NB4 (cell line): ENCODE measurements at regions not wholly inside any gene's neighbourhood (a gene's known extent, or its start where the extent isn't known, plus 50 kb on each side); places are given as distances from the start of the nearest gene placed in this dataset.

Source experiments
- MYC ChIP-seq: IDR thresholded peaks from 2 replicates; pipeline ENCODE4 v1.6.1; 2011; ENCODE audit warnings: low read depth, low read length
- POLR2A ChIP-seq: IDR thresholded peaks from 2 replicates; pipeline ENCODE4 v1.6.1; 2011; ENCODE audit warnings: mild to moderate bottlenecking; ENCODE audit not compliant: insufficient read length; ENCODE audit errors: extremely low read depth
- TF ChIP-seq, protein P1 (sequence below): IDR thresholded peaks from one replicate; pipeline ENCODE4 v1.5.1; 2012; ENCODE audit warnings: low read depth, low read length
- TF ChIP-seq, protein P2 (sequence below): IDR thresholded peaks from 2 replicates; pipeline ENCODE4 v1.6.1; 2011; ENCODE audit warnings: low read depth, low read length

DNA sequence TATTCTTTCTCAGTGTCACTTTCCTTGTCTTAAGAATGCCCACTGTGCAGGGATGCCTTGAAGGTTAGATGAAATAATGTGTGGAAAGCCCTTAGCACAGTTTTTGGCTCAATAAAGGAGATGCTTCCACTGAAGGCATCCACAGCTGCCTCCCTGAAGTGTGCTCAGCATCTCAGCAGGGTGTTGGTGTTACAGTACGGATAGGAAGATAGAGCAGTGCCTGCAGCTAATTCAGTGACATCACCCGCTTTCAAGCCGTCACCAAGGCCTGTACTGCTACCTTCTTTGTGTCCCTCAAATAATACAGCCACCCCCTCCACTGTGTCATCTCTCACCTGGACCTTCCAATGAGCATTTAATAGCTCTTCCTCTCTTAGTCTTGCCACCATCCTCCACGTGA, 59.0 kb downstream of the NDUFS5 start:
- TF ChIP-seq, protein P1, sequence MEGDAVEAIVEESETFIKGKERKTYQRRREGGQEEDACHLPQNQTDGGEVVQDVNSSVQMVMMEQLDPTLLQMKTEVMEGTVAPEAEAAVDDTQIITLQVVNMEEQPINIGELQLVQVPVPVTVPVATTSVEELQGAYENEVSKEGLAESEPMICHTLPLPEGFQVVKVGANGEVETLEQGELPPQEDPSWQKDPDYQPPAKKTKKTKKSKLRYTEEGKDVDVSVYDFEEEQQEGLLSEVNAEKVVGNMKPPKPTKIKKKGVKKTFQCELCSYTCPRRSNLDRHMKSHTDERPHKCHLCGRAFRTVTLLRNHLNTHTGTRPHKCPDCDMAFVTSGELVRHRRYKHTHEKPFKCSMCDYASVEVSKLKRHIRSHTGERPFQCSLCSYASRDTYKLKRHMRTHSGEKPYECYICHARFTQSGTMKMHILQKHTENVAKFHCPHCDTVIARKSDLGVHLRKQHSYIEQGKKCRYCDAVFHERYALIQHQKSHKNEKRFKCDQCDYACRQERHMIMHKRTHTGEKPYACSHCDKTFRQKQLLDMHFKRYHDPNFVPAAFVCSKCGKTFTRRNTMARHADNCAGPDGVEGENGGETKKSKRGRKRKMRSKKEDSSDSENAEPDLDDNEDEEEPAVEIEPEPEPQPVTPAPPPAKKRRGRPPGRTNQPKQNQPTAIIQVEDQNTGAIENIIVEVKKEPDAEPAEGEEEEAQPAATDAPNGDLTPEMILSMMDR = no peak
- no peak for TF ChIP-seq POLR2A
- TF ChIP-seq MYC = no peak
- TF ChIP-seq, protein P2, sequence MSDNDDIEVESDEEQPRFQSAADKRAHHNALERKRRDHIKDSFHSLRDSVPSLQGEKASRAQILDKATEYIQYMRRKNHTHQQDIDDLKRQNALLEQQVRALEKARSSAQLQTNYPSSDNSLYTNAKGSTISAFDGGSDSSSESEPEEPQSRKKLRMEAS = no peak
